Karpas-422 (cell line): ENCODE measurements at regions not wholly inside any gene's neighbourhood (a gene's known extent, or its start where the extent isn't known, plus 50 kb on each side); places are given as distances from the start of the nearest gene placed in this dataset.

ENCODE experiments used
- DNase-seq: peaks from one replicate; pipeline ENCODE4 v3.0.0-alpha.2; 2015
- H2AFZ ChIP-seq: fragments of 200-600 bp; sonication (generic); 2 replicates; pipeline ENCODE4 v1.6.1; 2014; ENCODE audit warnings: antibody characterized with exemption, low read length, mixed read lengths
- H3K27ac ChIP-seq: fragments of 200-600 bp; sonication (generic); 2 replicates; pipeline ENCODE4 v1.5.1; 2014; ENCODE audit warnings: mild to moderate bottlenecking, low read length, moderate library complexity
- H3K27me3 ChIP-seq: fragments of 200-600 bp; sonication (generic); 2 replicates; pipeline ENCODE4 v1.6.1; 2014; ENCODE audit warnings: low read length, mixed read lengths
- H3K36me3 ChIP-seq: fragments of 200-600 bp; sonication (generic); 2 replicates; pipeline ENCODE4 v1.6.1; 2014; ENCODE audit warnings: low read length, mixed read lengths; ENCODE audit not compliant: insufficient read depth
- H3K4me1 ChIP-seq: fragments of 200-600 bp; sonication (generic); 2 replicates; pipeline ENCODE4 v1.6.1; 2014; ENCODE audit warnings: mild to moderate bottlenecking, low read length, mixed read lengths
- H3K4me2 ChIP-seq: fragments of 200-600 bp; sonication (generic); 2 replicates; pipeline ENCODE4 v1.6.1; 2014; ENCODE audit warnings: low read length, low read depth, mild to moderate bottlenecking; ENCODE audit not compliant: poor library complexity, severe bottlenecking
- H3K4me3 ChIP-seq: fragments of 200-600 bp; sonication (generic); 2 replicates; pipeline ENCODE4 v1.5.1; 2014; ENCODE audit warnings: mild to moderate bottlenecking, antibody characterized with exemption, low read length, mixed read lengths
- H3K79me2 ChIP-seq: fragments of 200-600 bp; sonication (generic); 2 replicates; pipeline ENCODE4 v1.6.1; 2014; ENCODE audit warnings: mild to moderate bottlenecking, low read length, mixed read lengths
- H3K9ac ChIP-seq: fragments of 200-600 bp; sonication (generic); 2 replicates; pipeline ENCODE4 v1.6.0; 2014; ENCODE audit warnings: low read length
- H3K9me2 ChIP-seq: fragments of 200-600 bp; sonication (generic), shearing (Covaris generic); replicated peaks from 2 replicates; pipeline ENCODE4 v1.6.0; 2014; ENCODE audit warnings: mild to moderate bottlenecking, low read length, moderate library complexity; ENCODE audit not compliant: insufficient read depth
- H3K9me3 ChIP-seq: fragments of 300-700, 200-600 bp; sonication (generic); 2 replicates; pipeline ENCODE4 v1.6.1; 2014; ENCODE audit warnings: low read length, mixed read lengths
- H4K20me1 ChIP-seq: fragments of 200-600 bp; sonication (generic); 2 replicates; pipeline ENCODE4 v1.6.1; 2014; ENCODE audit warnings: mild to moderate bottlenecking, antibody characterized with exemption, low read length, low read depth; ENCODE audit not compliant: insufficient read depth

GRCh38 chr20:59441306-59441705 is 140.9 kb downstream of the EDN3 start:
- no peak overlapping the region for H3K4me2 ChIP-seq
- H3K79me2 ChIP-seq: no peaks in the 10 kb centered on the region
- no peaks in the 10 kb centered on the region for H3K9me3 ChIP-seq
- no peak overlapping the region for H2AFZ ChIP-seq
- H4K20me1 ChIP-seq: no peaks in the 10 kb centered on the region
- H3K36me3 ChIP-seq: no peaks in the 10 kb centered on the region
- H3K4me1 ChIP-seq: no peaks in the 10 kb centered on the region
- H3K27me3 ChIP-seq: 0 out of 2 replicates have a peak, but pooled peaks cover 2% of the 10 kb centered on the region
- DNase-seq: no peak
- no peak overlapping the region for H3K4me3 ChIP-seq
- H3K27ac ChIP-seq: no peak overlapping the region
- H3K9me2 ChIP-seq: no peaks in the 10 kb centered on the region
- no peak overlapping the region for H3K9ac ChIP-seq

GRCh38 chr20:59441860-59442810 is 141.7 kb downstream of the EDN3 start:
- H2AFZ ChIP-seq: no peak overlapping the region

GRCh38 chr20:59443550-59443949 is 143.1 kb downstream of the EDN3 start:
- no peak overlapping the region for H3K4me2 ChIP-seq
- no peaks in the 10 kb centered on the region for H3K36me3 ChIP-seq
- no peak overlapping the region for H2AFZ ChIP-seq
- no peaks in the 10 kb centered on the region for H3K9me3 ChIP-seq
- H3K4me3 ChIP-seq: no peak overlapping the region
- 0 out of 2 replicates have a peak, but pooled peaks cover 2% of the 10 kb centered on the region for H3K27me3 ChIP-seq
- H3K27ac ChIP-seq: no peak overlapping the region
- DNase-seq: no peak
- H3K9me2 ChIP-seq: no peaks in the 10 kb centered on the region
- no peaks in the 10 kb centered on the region for H3K4me1 ChIP-seq
- no peaks in the 10 kb centered on the region for H4K20me1 ChIP-seq
- no peaks in the 10 kb centered on the region for H3K79me2 ChIP-seq
- H3K9ac ChIP-seq: no peak overlapping the region

More at GRCh38 chr20:59441860-59442810, 141.7 kb downstream of the EDN3 start:
- Histone ChIP-seq H3K9me3 (no peaks in the 10 kb centered on the region), H3K36me3 (no peaks in the 10 kb centered on the region), H3K4me1 (no peaks in the 10 kb centered on the region), H3K4me2 (no peak overlapping the region), H3K4me3 (no peak overlapping the region), H3K79me2 (no peaks in the 10 kb centered on the region), H3K27me3 (0 out of 2 replicates have a peak, but pooled peaks cover 2% of the 10 kb centered on the region), H3K27ac (no peak overlapping the region), H3K9me2 (no peaks in the 10 kb centered on the region), H4K20me1 (no peaks in the 10 kb centered on the region), H3K9ac (no peak overlapping the region)
- DNase-seq: no peak

- Histone ChIP-seq H3K36me3 (no peaks in the 10 kb centered on the region), H3K79me2 (no peaks in the 10 kb centered on the region), H3K9ac (no peak overlapping the region), H3K27ac (no peak overlapping the region), H4K20me1 (no peaks in the 10 kb centered on the region), H3K4me2 (no peak overlapping the region), H3K4me1 (no peaks in the 10 kb centered on the region), H2AFZ (no peak overlapping the region), H3K4me3 (no peak overlapping the region), H3K9me3 (no peaks in the 10 kb centered on the region), H3K9me2 (no peaks in the 10 kb centered on the region), H3K27me3 (no peaks in the 10 kb centered on the region)
- no peak for DNase-seq
Measured at GRCh38 chr20:59446376-59446775, 146.0 kb downstream of the EDN3 start.

GRCh38 chr20:59448196-59448595 is 147.8 kb downstream of the EDN3 start:
- H2AFZ ChIP-seq: no peak overlapping the region
- H3K9me3 ChIP-seq: no peaks in the 10 kb centered on the region
- H3K27me3 ChIP-seq: no peaks in the 10 kb centered on the region
- no peak overlapping the region for H3K9ac ChIP-seq
- H3K79me2 ChIP-seq: no peaks in the 10 kb centered on the region
- no peaks in the 10 kb centered on the region for H3K4me1 ChIP-seq
- no peak for DNase-seq
- no peak overlapping the region for H3K4me3 ChIP-seq
- H4K20me1 ChIP-seq: no peaks in the 10 kb centered on the region
- H3K27ac ChIP-seq: no peak overlapping the region
- no peaks in the 10 kb centered on the region for H3K36me3 ChIP-seq
- H3K9me2 ChIP-seq: no peaks in the 10 kb centered on the region
- H3K4me2 ChIP-seq: no peak overlapping the region

GRCh38 chr20:59448851-59449444 is 148.5 kb downstream of the EDN3 start:
- no peaks in the 10 kb centered on the region for H3K4me1 ChIP-seq
- H3K9me2 ChIP-seq: no peaks in the 10 kb centered on the region
- no peaks in the 10 kb centered on the region for H3K36me3 ChIP-seq
- H3K27ac ChIP-seq: no peak overlapping the region
- H3K9ac ChIP-seq: no peak overlapping the region
- H4K20me1 ChIP-seq: no peaks in the 10 kb centered on the region
- H3K27me3 ChIP-seq: no peaks in the 10 kb centered on the region
- H3K4me3 ChIP-seq: no peak overlapping the region
- no peaks in the 10 kb centered on the region for H3K79me2 ChIP-seq
- H3K9me3 ChIP-seq: no peaks in the 10 kb centered on the region
- no peak overlapping the region for H2AFZ ChIP-seq
- H3K4me2 ChIP-seq: no peak overlapping the region
- DNase-seq: no peak

- Histone ChIP-seq H3K9me3 (no peaks in the 10 kb centered on the region), H3K4me2 (no peak overlapping the region), H3K36me3 (no peaks in the 10 kb centered on the region), H3K9ac (no peak overlapping the region), H2AFZ (no peak overlapping the region), H3K4me1 (no peaks in the 10 kb centered on the region), H3K27ac (no peak overlapping the region), H4K20me1 (no peaks in the 10 kb centered on the region), H3K4me3 (no peak overlapping the region), H3K27me3 (no peaks in the 10 kb centered on the region), H3K79me2 (no peaks in the 10 kb centered on the region), H3K9me2 (no peaks in the 10 kb centered on the region)
- no peak for DNase-seq
Measured at GRCh38 chr20:59451066-59451630, 150.7 kb downstream of the EDN3 start.

- no peak overlapping the region for H3K4me2 ChIP-seq
- H3K36me3 ChIP-seq: no peaks in the 10 kb centered on the region
- no peaks in the 10 kb centered on the region for H3K27me3 ChIP-seq
- H3K9me3 ChIP-seq: no peaks in the 10 kb centered on the region
- H3K9me2 ChIP-seq: no peaks in the 10 kb centered on the region
- no peak overlapping the region for H2AFZ ChIP-seq
- H3K79me2 ChIP-seq: no peaks in the 10 kb centered on the region
- no peaks in the 10 kb centered on the region for H3K4me1 ChIP-seq
- no peak for DNase-seq
- no peaks in the 10 kb centered on the region for H4K20me1 ChIP-seq
- no peak overlapping the region for H3K4me3 ChIP-seq
- no peak overlapping the region for H3K9ac ChIP-seq
- H3K27ac ChIP-seq: no peak overlapping the region
Measured at GRCh38 chr20:59451641-59452040, 151.2 kb downstream of the EDN3 start.
